ENCODE measurements at regions not wholly inside any gene's neighbourhood (a gene's known extent, or its start where the extent isn't known, plus 50 kb on each side); places are given as distances from the start of the nearest gene placed in this dataset.
"Not testable (repeated sequence)": the region's sequence is repeated elsewhere in the genome, so short reads cannot be mapped to it uniquely, and the experiment has no call there.

DNA sequence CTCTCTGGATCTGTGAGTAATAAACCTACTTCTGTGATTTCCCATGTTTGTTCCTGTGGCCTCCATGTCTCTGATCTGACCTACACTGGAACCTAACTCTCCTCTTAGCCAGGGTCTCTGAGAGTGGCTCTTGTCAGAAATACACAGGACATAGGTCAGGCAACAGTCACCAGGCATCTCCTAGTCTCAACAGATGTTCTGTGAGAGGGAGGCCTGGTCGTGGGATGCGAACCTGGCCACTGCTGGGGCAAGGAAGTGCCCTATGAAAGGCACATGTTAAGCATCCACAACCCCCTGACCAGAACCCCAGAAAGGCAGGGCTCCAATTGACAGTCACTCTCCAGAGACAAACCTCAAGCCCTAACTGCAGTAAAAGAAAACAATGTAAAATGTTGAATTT lies 2771.5 kb downstream of the RPIA start:
- 92% methylated on average over 2 of the region's 2 CpGs for WGBS
- peaks cover 0 to 19% (median 0%) of the 10 kb centered on the region in 4 donors for H3K27me3 ChIP-seq
- H3K4me1 ChIP-seq; H3K27ac ChIP-seq (replicated peaks in 1 of 4); H3K9me3 ChIP-seq; H3K4me3 ChIP-seq; H3K36me3 ChIP-seq; intact Hi-C loops (cut with DNase I): not testable (repeated sequence)
- peak; percentile 83 for DNase-seq (ENCODE audit: extremely low spot score)

DNA sequence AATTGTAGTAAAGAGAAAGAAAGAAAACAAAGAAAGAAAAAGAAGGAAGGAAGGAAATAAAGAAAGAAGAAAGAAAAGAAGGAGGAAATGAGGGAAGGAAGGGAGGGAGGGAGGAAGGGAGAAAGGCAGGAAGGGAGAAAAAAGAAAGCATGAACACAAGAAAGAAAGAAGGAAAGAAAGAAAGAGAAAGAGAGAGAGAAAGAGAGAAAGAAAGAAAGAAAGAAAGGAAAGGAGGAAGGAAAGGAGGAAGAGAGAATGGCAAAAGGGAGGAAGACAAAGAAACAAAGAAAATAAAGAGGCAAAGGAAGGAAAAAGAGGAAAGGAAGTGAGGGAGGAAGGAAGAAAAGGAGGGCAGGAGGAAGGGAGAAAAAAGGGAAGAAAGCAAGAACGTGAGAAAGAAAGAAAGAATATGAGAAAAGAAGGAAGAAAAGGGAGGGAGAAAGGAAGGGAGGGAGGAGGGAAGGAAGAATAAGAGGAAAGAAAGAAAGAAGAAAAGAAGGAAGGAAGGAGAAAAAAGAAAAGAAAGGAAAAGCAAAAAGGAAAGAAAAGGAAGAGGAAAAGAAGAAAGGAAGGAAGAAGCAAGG lies 2775.4 kb downstream of the RPIA start:
- H3K4me3 ChIP-seq; H3K4me1 ChIP-seq; H3K27ac ChIP-seq (replicated peaks in 1 of 4); H3K9me3 ChIP-seq; DNase-seq (ENCODE audit: extremely low spot score); intact Hi-C loops (cut with DNase I); H3K36me3 ChIP-seq: not testable (repeated sequence)
- 26% methylated on average over 1 of the region's 1 CpG for WGBS
- peaks cover 0 to 25% (median 2%) of the 10 kb centered on the region in 4 donors for H3K27me3 ChIP-seq

DNA sequence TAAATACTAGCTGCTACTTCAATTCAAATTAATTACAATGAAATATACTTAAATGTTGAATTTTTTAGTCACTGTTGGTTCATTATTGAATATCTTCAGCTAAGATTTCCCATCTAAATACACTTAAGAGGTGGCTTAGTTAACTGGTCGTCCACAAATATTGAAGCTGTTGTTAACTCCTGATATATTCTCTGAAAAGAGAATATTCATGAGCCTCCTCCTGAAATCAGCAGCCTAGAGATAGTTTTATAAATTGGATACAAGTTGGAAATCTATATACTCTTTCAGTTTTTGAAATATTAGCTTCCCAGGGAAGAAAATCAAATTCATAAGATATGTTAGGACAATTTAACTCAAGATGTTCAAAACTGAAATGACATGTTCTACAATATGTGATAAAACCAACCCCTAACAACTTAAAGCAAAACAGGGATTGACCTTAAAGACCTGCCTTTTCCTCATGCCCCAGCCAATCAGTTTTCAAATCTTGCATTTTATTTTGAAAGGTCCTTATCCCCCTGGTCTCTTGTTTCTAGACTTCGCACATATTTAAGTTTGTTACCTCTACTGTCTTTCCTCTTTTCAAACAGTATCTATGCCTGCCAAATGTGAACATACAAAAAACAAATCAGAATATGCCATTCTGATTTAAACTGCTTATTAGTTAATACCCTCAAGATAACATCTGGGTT lies 2784.9 kb downstream of the RPIA start:
- H3K36me3 ChIP-seq; H3K4me3 ChIP-seq; intact Hi-C loops (cut with DNase I); H3K27ac ChIP-seq (replicated peaks in 1 of 4); DNase-seq (ENCODE audit: extremely low spot score); H3K9me3 ChIP-seq: not testable (repeated sequence)
- Histone ChIP-seq H3K27me3 (peaks cover 9 to 40% (median 30%) of the 10 kb centered on the region in 4 donors), H3K4me1 (peaks cover 18 to 27% (median 25%) of the 10 kb centered on the region in 4 donors)
- WGBS, result 37% methylated on average over 2 of the region's 2 CpGs

DNA sequence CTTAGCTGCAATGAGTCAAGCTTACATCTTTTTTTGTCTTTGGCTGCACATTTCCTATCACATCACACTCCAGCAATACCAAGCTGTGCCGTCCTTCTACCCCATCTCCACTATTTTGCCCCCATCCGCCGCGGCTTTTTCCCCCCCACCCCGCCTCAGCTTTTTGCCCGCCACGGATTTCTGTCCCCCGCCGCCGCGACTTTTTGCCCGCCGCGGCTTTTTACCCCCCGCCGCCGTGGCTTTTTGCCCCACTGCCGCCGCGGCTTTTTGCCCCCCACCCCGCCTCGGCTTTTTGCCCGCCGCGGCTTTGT lies 2785.4 kb downstream of the RPIA start:
- peak overlapping the region in 1 of 4 donors; percentile 44 for H3K4me3 ChIP-seq
- H3K27me3 ChIP-seq, result peaks cover 9 to 43% (median 30%) of the 10 kb centered on the region in 4 donors
- H3K4me1 ChIP-seq, result peaks cover 18 to 27% (median 25%) of the 10 kb centered on the region in 4 donors
- H3K36me3 ChIP-seq; H3K27ac ChIP-seq (replicated peaks in 1 of 4); intact Hi-C loops (cut with DNase I); H3K9me3 ChIP-seq: not testable (repeated sequence)
- DNase-seq (ENCODE audit: extremely low spot score), result peak; percentile 55
- WGBS, result 4% methylated on average over 22 of the region's 25 CpGs

DNA sequence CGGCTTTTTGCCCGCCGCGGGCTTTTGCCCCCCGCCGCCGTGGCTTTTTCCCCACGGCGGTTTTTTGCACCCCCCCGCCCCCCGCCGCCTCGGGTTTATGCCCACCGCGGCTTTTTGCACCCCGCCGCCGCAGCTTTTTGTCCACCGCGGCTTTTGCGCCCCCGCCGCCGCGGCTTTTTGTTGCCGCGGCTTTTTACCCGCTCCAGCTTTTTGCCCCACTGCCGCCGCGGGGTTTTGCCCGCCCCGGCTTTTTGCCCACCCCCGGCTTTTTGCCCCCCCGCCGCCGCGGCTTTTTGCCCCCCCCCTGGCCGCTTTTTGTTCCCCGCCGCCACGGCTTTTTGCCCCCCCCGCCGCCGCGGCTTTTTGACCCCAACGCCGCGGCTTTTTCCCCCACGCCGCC lies 2785.8 kb downstream of the RPIA start:
- H3K9me3 ChIP-seq; intact Hi-C loops (cut with DNase I); H3K27ac ChIP-seq (replicated peaks in 1 of 4); H3K36me3 ChIP-seq: not testable (repeated sequence)
- Histone ChIP-seq H3K27me3 (peaks cover 9 to 42% (median 30%) of the 10 kb centered on the region in 4 donors), H3K4me3 (peak overlapping the region; percentile 44 to 54 (median 52)), H3K4me1 (peaks cover 18 to 27% (median 25%) of the 10 kb centered on the region in 4 donors)
- DNase-seq (ENCODE audit: extremely low spot score), result peak; percentile 39
- 5% methylated on average over 35 of the region's 51 CpGs for WGBS

DNA sequence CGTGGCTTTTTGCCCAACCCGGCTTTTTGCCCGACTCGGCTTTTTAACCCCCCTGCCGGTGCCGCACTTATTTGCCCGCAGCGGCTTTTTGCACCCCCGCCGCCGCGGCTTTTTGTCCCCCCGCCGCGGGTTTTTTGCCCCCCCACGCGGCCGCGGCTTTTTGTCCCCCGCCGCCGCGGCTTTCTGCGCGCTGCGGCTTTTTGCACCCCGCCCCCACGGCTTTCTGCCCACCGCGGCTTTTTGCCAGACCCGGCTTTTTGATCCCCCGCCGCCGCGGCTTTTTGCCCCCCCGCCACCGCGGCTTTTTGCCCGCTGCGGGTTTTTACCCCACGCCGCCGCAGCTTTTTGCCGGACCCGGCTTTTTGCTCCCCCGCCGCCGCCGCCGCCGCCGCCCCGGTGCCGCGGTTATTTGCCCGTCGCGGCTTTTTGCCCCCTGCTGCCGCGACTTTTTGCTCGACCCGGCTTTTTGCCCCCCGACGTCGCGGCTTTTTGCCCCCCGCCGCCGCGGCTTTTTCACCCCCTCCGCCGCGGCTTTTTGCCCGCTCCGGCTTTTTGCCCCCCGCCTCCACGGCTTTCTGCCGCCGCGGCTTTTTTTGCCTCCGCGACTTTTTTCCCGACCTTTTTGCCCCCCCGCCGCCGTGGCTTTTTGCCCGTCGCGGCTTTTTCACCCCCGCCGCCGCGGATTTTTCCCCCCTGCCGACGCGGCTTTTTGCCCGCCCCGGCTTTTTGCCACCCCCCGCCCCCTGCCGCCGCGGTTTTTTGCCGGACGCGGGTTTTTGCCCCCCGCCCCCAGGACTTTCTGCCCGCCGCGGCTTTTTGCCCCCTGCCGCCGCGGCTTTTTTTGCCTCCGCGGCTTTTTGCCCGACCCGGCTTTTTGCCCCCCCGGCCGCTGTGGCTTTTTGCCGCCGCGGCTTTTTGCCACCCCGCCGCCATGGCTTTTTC lies 2786.5 kb downstream of the RPIA start:
- no peaks in the 10 kb centered on the region for H3K9me3 ChIP-seq
- no peaks in the 10 kb centered on the region for H3K36me3 ChIP-seq
- H3K4me3 ChIP-seq, result peak overlapping the region; percentile 44 to 54 (median 52)
- intact Hi-C loops (cut with DNase I), result no loop called here
- WGBS, result 1% methylated on average over 122 of the region's 123 CpGs
- TF ChIP-seq, protein P1, sequence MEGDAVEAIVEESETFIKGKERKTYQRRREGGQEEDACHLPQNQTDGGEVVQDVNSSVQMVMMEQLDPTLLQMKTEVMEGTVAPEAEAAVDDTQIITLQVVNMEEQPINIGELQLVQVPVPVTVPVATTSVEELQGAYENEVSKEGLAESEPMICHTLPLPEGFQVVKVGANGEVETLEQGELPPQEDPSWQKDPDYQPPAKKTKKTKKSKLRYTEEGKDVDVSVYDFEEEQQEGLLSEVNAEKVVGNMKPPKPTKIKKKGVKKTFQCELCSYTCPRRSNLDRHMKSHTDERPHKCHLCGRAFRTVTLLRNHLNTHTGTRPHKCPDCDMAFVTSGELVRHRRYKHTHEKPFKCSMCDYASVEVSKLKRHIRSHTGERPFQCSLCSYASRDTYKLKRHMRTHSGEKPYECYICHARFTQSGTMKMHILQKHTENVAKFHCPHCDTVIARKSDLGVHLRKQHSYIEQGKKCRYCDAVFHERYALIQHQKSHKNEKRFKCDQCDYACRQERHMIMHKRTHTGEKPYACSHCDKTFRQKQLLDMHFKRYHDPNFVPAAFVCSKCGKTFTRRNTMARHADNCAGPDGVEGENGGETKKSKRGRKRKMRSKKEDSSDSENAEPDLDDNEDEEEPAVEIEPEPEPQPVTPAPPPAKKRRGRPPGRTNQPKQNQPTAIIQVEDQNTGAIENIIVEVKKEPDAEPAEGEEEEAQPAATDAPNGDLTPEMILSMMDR (IDR thresholded peaks at IDR 0.05), result no peak
- TF ChIP-seq EP300 (IDR thresholded peaks at IDR 0.05) (no peak), POLR2AphosphoS5 (IDR thresholded peaks at IDR 0.05) (no peak), POLR2A (IDR thresholded peaks at IDR 0.05; ENCODE audit: low read depth) (no peak)
- DNase-seq (ENCODE audit: extremely low spot score), result peak; percentile 92
- peaks cover 18 to 27% (median 25%) of the 10 kb centered on the region in 4 donors for H3K4me1 ChIP-seq
- peaks cover 9 to 44% (median 30%) of the 10 kb centered on the region in 4 donors for H3K27me3 ChIP-seq
- H3K27ac ChIP-seq (replicated peaks in 1 of 4), result no peak overlapping the region

DNA sequence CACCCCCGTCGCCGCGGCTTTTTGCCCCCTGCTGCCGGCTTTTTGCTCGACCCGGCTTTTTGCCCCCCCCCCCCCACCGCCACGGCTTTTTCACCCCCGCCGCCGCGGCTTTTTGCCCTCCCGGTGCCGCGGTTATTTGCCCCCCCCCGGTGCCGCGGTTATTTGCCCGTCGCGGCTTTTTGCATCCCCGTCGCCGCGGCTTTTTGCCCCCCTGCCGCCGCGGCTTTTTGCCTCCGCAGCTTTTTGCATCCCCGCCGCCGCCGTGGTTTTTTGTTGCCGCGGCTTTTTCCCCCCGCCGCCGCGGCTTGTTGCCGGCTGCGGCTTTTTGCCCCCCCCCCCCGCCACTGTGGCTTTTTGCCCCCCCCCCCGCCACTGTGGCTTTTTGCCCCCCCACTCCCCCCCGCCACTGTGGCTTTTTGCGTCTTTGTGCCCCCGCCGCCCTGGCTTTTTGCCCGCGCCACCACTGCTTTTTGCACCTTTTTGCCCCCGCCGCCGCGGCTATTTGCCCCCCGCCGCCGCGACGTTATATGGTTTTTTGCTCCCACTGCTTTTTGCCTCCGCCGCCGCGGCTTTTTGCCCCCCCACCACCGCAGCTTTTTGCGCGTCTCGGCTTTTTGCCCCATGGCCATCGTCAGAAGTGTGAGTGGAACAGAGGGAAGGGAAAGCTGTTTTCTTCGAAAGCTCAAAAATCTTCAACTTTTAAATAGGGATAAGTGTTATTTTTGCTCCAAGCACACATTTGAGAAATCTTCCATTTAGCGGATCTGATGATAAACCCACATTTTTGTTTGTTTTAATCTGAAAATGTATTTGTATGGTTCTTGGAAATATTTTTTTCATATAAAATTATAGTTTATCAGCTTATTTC lies 2787.6 kb downstream of the RPIA start:
- H3K4me1 ChIP-seq, result peaks cover 18 to 27% (median 25%) of the 10 kb centered on the region in 4 donors
- peak; percentile 90 for DNase-seq (ENCODE audit: extremely low spot score)
- H3K4me3 ChIP-seq, result peak overlapping the region; percentile 44 to 54 (median 52)
- intact Hi-C loops (cut with DNase I); H3K9me3 ChIP-seq; H3K27ac ChIP-seq (replicated peaks in 1 of 4); H3K36me3 ChIP-seq: not testable (repeated sequence)
- peaks cover 9 to 44% (median 30%) of the 10 kb centered on the region in 4 donors for H3K27me3 ChIP-seq
- WGBS, result 4% methylated on average over 66 of the region's 70 CpGs

DNA sequence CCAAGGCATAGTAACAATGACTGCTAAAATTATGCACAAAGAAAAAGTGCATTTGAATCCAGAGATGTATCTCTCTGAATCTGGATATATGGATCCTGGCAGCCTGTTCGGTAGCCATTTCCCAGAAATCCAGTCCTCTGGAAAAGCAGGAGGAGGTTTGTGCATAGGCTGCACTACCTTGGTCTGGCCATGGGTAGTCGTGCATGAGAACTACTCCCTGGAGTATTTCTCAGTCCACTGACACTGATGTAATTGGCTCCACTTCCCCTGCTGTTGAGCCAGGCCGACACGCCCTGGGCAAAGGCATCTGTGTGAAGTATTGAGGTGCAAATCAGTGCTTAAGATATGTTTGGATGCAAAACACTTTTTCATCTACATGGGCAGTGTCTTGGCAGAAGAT lies 2793.8 kb downstream of the RPIA start:
- H3K4me1 ChIP-seq; H3K4me3 ChIP-seq; H3K27ac ChIP-seq (replicated peaks in 1 of 4); H3K9me3 ChIP-seq; DNase-seq (ENCODE audit: extremely low spot score); intact Hi-C loops (cut with DNase I); H3K36me3 ChIP-seq: not testable (repeated sequence)
- 25% methylated on average over 3 of the region's 4 CpGs for WGBS
- H3K27me3 ChIP-seq, result peaks cover 0 to 24% (median 0%) of the 10 kb centered on the region in 4 donors

DNA sequence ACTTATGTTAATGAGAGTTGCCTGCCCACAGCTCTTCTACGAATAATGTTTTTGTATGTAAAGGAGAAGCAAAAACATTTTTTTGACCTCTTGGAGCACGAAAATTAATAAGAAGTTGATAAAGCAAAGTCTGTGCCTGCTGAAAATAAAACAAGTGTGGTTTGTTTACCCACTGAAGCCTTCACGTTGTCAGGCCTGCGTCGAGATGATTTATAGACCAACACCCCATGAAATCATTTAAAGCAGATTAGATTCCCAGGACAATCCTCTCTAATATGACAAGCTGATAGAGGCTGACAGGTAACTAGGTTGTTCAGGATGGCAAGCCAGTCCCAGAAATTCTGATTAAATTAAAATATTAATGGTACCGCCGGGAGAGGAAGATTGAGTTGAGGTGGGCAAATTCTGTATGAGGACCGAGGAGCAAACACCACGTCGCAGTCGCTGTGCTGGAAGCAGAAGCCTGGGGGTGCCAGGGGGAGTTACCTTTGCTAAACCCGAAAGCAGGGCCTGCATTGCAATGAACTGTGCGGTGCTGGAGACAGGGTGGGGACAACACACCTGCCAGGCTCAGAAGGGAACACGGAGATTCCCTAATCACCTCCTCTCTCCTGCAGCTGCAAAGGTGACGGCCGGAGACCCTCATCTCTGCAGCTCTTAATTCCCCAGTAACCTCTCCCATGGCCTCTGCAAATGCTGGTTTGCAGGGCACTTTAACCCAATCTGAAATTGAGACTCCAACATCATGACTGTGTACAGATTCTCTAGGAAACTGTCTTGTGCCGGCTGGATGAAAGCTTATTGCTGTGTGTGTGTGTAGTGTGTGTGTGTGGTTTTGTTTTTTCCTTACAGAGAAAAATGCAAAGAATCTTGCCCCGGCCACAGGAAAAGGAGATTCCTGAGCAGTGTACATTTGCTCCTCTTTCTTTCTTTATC lies 2805.9 kb downstream of the RPIA start:
- intact Hi-C loops (cut with DNase I), result not testable (repeated sequence)

More for the DNA sequence above, 2805.9 kb downstream of the RPIA start:
- not testable (repeated sequence) for H3K9me3 ChIP-seq; H3K4me1 ChIP-seq; H3K27ac ChIP-seq (replicated peaks in 1 of 4); H3K36me3 ChIP-seq; H3K4me3 ChIP-seq; H3K27me3 ChIP-seq
- DNase-seq (ENCODE audit: extremely low spot score), result peak; percentile 89
- 61% methylated on average over 6 of the region's 18 CpGs for WGBS

All from esophagus muscularis mucosa (tissue), 4 donors.